ENCODE measurements at regions not wholly inside any gene's neighbourhood (a gene's known extent, or its start where the extent isn't known, plus 50 kb on each side); places are given as distances from the start of the nearest gene placed in this dataset.

GRCh38 chr7:21142081-21142480 is 285.8 kb upstream of the SP4 start:
- no peak for DNase-seq (ENCODE audit: low read depth in 3 of 3)

GRCh38 chr7:21146642-21147423 is 281.1 kb upstream of the SP4 start:
- no peak for DNase-seq (ENCODE audit: low read depth in 3 of 3)

- DNase-seq (ENCODE audit: low read depth in 3 of 3) = no peak
Measured at GRCh38 chr7:21149809-21150208, 278.1 kb upstream of the SP4 start.

GRCh38 chr7:21154614-21155013 is 273.3 kb upstream of the SP4 start:
- DNase-seq (ENCODE audit: low read depth in 3 of 3) = no peak

- DNase-seq (ENCODE audit: low read depth in 3 of 3) = no peak
Measured at GRCh38 chr7:21159506-21159905, 268.4 kb upstream of the SP4 start.

- DNase-seq (ENCODE audit: low read depth in 3 of 3) = no peak
Measured at GRCh38 chr7:21160401-21160800, 267.5 kb upstream of the SP4 start.

- no peak for DNase-seq (ENCODE audit: low read depth in 3 of 3)
Measured at GRCh38 chr7:21167942-21168341, 259.9 kb upstream of the SP4 start.

GRCh38 chr7:21169667-21170580 is 258.0 kb upstream of the SP4 start:
- no peak for DNase-seq (ENCODE audit: low read depth in 3 of 3)

GRCh38 chr7:21172800-21173199 is 255.1 kb upstream of the SP4 start:
- DNase-seq (ENCODE audit: low read depth in 3 of 3) = no peak

GRCh38 chr7:21173436-21173835 is 254.4 kb upstream of the SP4 start:
- no peak for DNase-seq (ENCODE audit: low read depth in 3 of 3)

GRCh38 chr7:21175714-21176113 is 252.2 kb upstream of the SP4 start:
- DNase-seq (ENCODE audit: low read depth in 3 of 3) = no peak

GRCh38 chr7:21184942-21185652 is 242.8 kb upstream of the SP4 start:
- no peak for DNase-seq (ENCODE audit: low read depth in 3 of 3)

GRCh38 chr7:21185653-21186265 is 242.1 kb upstream of the SP4 start:
- DNase-seq (ENCODE audit: low read depth in 3 of 3) = no peak

GRCh38 chr7:21191321-21192073 is 236.4 kb upstream of the SP4 start:
- no peak for DNase-seq (ENCODE audit: low read depth in 3 of 3)

GRCh38 chr7:21192657-21193056 is 235.2 kb upstream of the SP4 start:
- DNase-seq (ENCODE audit: low read depth in 3 of 3) = no peak

- no peak for DNase-seq (ENCODE audit: low read depth in 3 of 3)
Measured at GRCh38 chr7:21193895-21194294, 234.0 kb upstream of the SP4 start.

- no peak for DNase-seq (ENCODE audit: low read depth in 3 of 3)
Measured at GRCh38 chr7:21194936-21195335, 232.9 kb upstream of the SP4 start.

- no peak for DNase-seq (ENCODE audit: low read depth in 3 of 3)
Measured at GRCh38 chr7:21198921-21199320, 229.0 kb upstream of the SP4 start.

- no peak for DNase-seq (ENCODE audit: low read depth in 3 of 3)
Measured at GRCh38 chr7:21200503-21200902, 227.4 kb upstream of the SP4 start.

GRCh38 chr7:21214657-21215056 is 213.2 kb upstream of the SP4 start:
- DNase-seq (ENCODE audit: low read depth in 3 of 3) = no peak

- DNase-seq (ENCODE audit: low read depth in 3 of 3) = no peak
Measured at GRCh38 chr7:21215307-21215706, 212.6 kb upstream of the SP4 start.

All from stimulated activated CD4-positive, alpha-beta T cell treated with anti-CD3 and anti-CD28 coated beads, TNF-alpha, amount 100 ng/mL, for 4 hours (primary cell).